HG03432 (cell line): ENCODE measurements at regions not wholly inside any gene's neighbourhood (a gene's known extent, or its start where the extent isn't known, plus 50 kb on each side); places are given as distances from the start of the nearest gene placed in this dataset.
A peak's percentile ranks its signal among the peaks of the same experiment; 100 is the strongest.

ENCODE experiments used
- ATAC-seq: cut with Tn5 transposase; IDR thresholded peaks from one replicate; pipeline ENCODE4 v1.9.1; 2021; ENCODE audit warnings: mild to moderate bottlenecking, moderate library complexity; ENCODE audit not compliant: unreplicated experiment

GRCh38 chr6:7041511-7042026 lies 66.2 kb upstream of the RREB1 start:
- ATAC-seq, result peak; percentile 75

DNA sequence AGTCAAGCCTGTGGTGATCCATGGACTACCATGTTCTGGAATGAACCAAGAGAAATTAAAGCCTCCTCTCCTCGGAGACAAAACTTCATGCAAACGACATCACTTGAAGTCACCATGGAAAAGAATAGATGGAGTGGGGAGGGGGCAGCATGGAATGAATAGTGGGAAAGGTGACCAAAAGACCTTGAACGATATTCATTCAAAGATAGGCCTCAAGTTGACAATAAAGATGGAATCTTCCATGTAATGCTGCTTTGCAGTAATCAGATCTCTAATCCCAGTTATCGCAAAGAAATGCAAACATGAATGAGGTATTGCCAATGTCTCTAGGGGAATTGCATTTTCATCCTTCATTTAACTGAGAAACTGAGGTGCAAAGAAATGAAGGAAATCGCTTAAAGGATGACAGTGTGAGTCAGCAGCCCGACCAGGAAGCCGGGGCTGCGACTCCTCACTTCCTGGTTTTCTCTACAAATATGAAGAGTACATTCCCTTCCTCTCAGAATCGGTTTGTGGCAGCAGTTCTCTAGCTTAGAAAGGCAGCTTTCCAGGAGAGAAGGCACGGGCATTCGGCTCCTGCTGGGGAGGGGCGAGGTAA lies 65.6 kb upstream of the RREB1 start:
- ATAC-seq, result no peak

DNA sequence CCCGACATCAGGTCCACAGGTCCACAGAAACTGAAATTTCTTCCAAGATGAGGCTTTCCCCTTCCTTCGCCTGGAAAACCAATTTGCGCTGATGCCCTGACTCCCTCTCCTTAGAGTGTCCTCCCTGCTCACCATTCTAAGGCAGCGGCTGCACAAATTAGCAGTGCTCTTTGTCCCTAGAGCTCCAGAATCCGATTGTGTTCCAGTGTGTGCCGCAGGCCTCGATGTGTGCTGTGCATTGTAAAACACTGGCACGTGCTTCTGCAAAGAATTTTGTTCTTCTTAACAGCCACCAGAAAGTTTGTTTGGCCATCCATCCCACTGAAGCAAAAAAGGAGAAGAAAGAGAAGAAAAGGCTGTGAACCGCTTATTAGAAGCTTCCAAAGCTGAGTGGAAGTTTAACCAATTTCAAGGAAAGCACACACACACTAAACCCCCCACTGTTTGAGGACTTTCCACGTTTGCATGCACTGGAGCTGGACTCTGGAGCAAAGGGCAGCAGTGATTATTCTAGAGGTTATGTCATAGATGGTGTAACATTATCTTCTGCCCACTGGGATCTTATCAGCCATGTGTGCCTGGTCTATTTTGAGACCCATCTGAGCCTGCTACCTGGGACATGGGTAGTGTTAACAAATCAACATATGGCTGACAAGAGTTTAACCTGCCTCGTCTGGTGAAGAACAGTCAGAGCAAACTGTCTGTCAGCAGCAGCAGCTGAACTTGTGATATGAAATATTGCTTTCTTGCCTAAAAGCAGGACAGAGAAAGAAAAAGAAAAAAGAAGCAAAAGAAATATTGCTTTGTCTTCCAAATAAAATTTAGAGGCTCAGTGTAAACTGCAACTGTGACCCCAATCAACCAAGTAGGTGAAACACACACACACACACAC lies 64.9 kb upstream of the RREB1 start:
- ATAC-seq, result no peak

- no peak for ATAC-seq
These were observed 62.4 kb upstream of the RREB1 start for GRCh38 chr6:7045331-7045730.

GRCh38 chr6:7045746-7046145 lies 62.0 kb upstream of the RREB1 start:
- no peak for ATAC-seq

DNA sequence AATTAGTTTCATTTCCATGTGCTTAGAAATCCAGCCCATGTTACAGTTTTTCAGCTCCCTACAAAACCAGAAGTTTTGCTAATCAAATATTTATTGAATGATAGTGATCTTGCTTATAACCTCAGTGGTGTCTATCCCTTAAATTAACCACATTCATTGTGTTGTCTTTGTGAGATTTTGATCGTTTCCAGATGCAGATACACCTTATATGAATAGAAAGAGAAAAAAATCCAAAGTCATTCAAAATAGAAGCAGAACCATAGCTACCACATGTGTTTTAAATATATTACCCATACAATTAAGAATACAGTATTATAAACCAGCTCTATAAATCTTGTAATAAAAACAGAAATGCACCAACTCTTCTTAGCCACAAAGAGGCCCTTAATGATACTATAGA lies 60.6 kb upstream of the RREB1 start:
- ATAC-seq, result no peak

GRCh38 chr6:7047966-7048365 lies 59.8 kb upstream of the RREB1 start:
- ATAC-seq, result no peak

- no peak for ATAC-seq
These were observed 58.9 kb upstream of the RREB1 start for GRCh38 chr6:7048894-7049293.

DNA sequence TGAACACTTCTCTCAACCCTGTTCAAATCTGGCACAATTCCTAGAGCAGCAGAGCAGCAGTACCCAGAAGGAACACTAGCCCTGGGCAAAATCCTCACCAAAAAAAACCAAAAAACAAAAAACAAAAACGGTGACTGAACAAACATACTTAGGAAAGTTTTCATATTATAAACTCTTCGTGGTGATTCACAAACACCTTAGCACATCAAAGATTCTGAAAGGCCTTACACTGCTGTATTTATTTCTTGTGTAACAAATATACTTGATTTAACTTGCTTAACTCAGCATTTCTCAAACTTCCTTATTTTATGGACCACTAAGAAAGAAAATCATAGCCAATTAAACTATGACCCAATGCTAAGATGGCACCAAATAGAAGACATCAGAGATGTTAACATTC lies 57.8 kb upstream of the RREB1 start:
- ATAC-seq, result no peak

DNA sequence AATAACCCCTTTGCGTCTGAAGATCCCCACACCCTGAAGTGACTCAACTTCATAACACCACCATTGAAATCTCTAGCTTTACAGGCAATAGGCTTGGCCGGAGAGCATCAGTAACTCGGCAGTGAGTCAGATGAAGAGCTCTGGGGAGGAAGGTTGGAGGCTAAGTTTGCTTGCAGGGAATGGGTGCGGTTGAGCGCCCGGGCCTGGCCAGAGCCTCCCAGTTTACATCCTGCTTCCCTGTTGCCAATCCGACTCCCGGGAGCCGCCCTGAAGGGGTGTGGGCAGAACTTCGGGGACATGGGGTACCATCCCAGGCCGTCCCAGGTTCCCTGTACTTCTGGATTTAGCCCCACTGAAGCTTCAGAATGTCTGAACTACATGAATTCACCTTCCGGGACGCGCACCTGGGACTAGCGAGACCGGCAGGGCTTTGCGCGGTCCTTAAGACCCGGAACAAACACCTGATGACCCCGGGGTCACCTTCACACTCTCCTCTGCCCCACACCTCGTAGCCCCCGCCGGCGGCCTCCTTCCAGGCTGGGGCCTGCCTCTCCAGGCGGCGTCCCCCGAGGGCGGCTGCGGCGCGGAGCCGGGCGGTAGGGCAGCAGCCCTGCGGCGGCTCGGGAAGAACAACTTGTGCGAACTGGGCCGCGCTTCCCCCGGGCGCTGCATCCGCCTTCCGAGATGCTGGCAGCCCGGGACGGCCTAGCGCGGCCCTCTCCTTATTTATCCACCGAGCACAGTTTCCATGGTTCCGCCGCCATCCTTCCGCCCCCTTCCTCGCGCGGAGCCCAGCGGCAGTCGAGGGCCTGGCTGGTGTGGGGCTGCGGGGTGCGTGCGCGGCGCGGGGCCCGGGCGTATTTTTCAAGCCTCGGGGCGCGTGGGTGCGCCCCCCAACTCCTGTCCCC lies 56.6 kb upstream of the RREB1 start:
- ATAC-seq, result peak; percentile 49

GRCh38 chr6:7051780-7052442 lies 55.9 kb upstream of the RREB1 start:
- ATAC-seq, result peak; percentile 72

- ATAC-seq, result peak; percentile 22
These were observed 55.2 kb upstream of the RREB1 start for GRCh38 chr6:7052443-7053011.

- no peak for ATAC-seq
These were observed 54.5 kb upstream of the RREB1 start for GRCh38 chr6:7053125-7053774.
